HL-60 (cell line): ENCODE measurements at regions not wholly inside any gene's neighbourhood (a gene's known extent, or its start where the extent isn't known, plus 50 kb on each side); places are given as distances from the start of the nearest gene placed in this dataset.
"Not testable (repeated sequence)": the region's sequence is repeated elsewhere in the genome, so short reads cannot be mapped to it uniquely, and the experiment has no call there.

Experiments used
- CTCF ChIP-seq: IDR thresholded peaks from one replicate; pipeline ENCODE4 v1.5.1; 2011; ENCODE audit warnings: low read length, control low read depth, inconsistent platforms; ENCODE audit not compliant: insufficient read depth
- GABPA ChIP-seq: IDR thresholded peaks from 2 replicates; pipeline ENCODE4 v1.6.1; 2012; ENCODE audit warnings: low read depth
- SPI1 ChIP-seq: IDR thresholded peaks from 2 replicates; pipeline ENCODE4 v1.6.1; 2012; ENCODE audit warnings: low read depth, mild to moderate bottlenecking, borderline replicate concordance

GRCh38 chr4:79696534-79696933 is 288.5 kb upstream of the GK2 start:
- TF ChIP-seq CTCF, SPI1, GABPA: not testable (repeated sequence)
